Neural progenitor cell (in vitro differentiated cells): ENCODE measurements at regions not wholly inside any gene's neighbourhood (a gene's known extent, or its start where the extent isn't known, plus 50 kb on each side); places are given as distances from the start of the nearest gene placed in this dataset.

Source experiments
- CTCF ChIP-seq: fragments of 200-600 bp; sonication (generic); IDR thresholded peaks from 2 replicates; pipeline ENCODE4 v1.5.1; 2017; ENCODE audit warnings: antibody characterized with exemption, mild to moderate bottlenecking
- EZH2 ChIP-seq: fragments of 200-600 bp; sonication (generic); IDR thresholded peaks from 2 replicates; pipeline ENCODE4 v1.6.1; 2017; ENCODE audit warnings: antibody characterized with exemption, mild to moderate bottlenecking, moderate library complexity

- TF ChIP-seq CTCF (no peak), EZH2 (no peak)
These were observed 63.0 kb upstream of the LMCD1 start for GRCh38 chr3:8438507-8439079.
